CD8-positive, alpha-beta memory T cell (primary cell): ENCODE measurements at regions not wholly inside any gene's neighbourhood (a gene's known extent, or its start where the extent isn't known, plus 50 kb on each side); places are given as distances from the start of the nearest gene placed in this dataset.
A peak's percentile ranks its signal among the peaks of the same experiment; 100 is the strongest.

Experiments
- CTCF ChIA-PET: fragments of 350-600 bp; sonication (Branson Sonifier 250); formaldehyde crosslinking; loops from one replicate; lab custom pipeline; 2021; ENCODE audit warnings: antibody characterized with exemption; lab: Charles Lee
- POLR2A ChIA-PET: fragments of 350-600 bp; sonication (Branson Sonifier 250); formaldehyde crosslinking; loops from one replicate; lab custom pipeline; 2021; ENCODE audit warnings: antibody characterized with exemption; lab: Charles Lee
- DNase-seq, 5 donors: peaks; one replicate each; pipeline versions ENCODE4 v3.0.0 to v3.0.0-alpha.2; 2020 to 2022; ENCODE audit warnings: mixed read lengths in 1 of 5
- H3K27ac ChIP-seq: one replicate; pipeline ENCODE4 v1.7.0; 2013; ENCODE audit warnings: low read depth, mild to moderate bottlenecking, low read length, moderate library complexity
- H3K27me3 ChIP-seq: 2 replicates; pipeline ENCODE4 v1.7.0; 2013; ENCODE audit warnings: low read length, mild to moderate bottlenecking; ENCODE audit not compliant: insufficient read depth, poor library complexity, severe bottlenecking
- H3K36me3 ChIP-seq: 2 replicates; pipeline ENCODE4 v1.7.0; 2013; ENCODE audit warnings: mild to moderate bottlenecking, low read length, moderate library complexity; ENCODE audit not compliant: insufficient read depth
- H3K4me1 ChIP-seq: 2 replicates; pipeline ENCODE4 v1.7.0; 2013; ENCODE audit warnings: mild to moderate bottlenecking, low read length, moderate library complexity; ENCODE audit not compliant: insufficient read depth
- H3K4me3 ChIP-seq: 2 replicates; pipeline ENCODE4 v1.7.0; 2013; ENCODE audit warnings: mild to moderate bottlenecking, low read length
- H3K9me3 ChIP-seq: 2 replicates; pipeline ENCODE4 v1.7.0; 2013; ENCODE audit warnings: mild to moderate bottlenecking, low read length
- H3K27ac Mint-ChIP-seq, 8 donors: one replicate each; pipeline ENCODE4 v1.8.0; 2020 to 2021; ENCODE audit warnings: mixed read lengths in 8 of 8, mild to moderate bottlenecking in 6 of 8, inconsistent platforms in 3 of 8, moderate library complexity in 3 of 8
- H3K27me3 Mint-ChIP-seq, 2 donors: one replicate each; pipeline ENCODE4 v1.8.0; 2020 to 2021; ENCODE audit warnings: mixed read lengths in 2 of 2, mild to moderate bottlenecking in 1 of 2, moderate library complexity in 1 of 2
- H3K36me3 Mint-ChIP-seq, 3 donors: one replicate each; pipeline ENCODE4 v1.8.0; 2020 to 2021; ENCODE audit warnings: mixed read lengths in 3 of 3, inconsistent platforms in 1 of 3, mild to moderate bottlenecking in 1 of 3
- H3K4me1 Mint-ChIP-seq, 3 donors: one replicate each; pipeline ENCODE4 v1.8.0; 2020 to 2021; ENCODE audit warnings: mixed read lengths in 3 of 3, inconsistent platforms in 1 of 3, mild to moderate bottlenecking in 1 of 3
- H3K4me3 Mint-ChIP-seq, 7 donors: one replicate each; pipeline ENCODE4 v1.8.0; 2020 to 2021; ENCODE audit warnings: mixed read lengths in 7 of 7, mild to moderate bottlenecking in 6 of 7, moderate library complexity in 4 of 7, inconsistent platforms in 2 of 7
- H3K9me3 Mint-ChIP-seq, 5 donors: one replicate each; pipeline ENCODE4 v1.8.0; 2020 to 2022; ENCODE audit warnings: mixed read lengths in 5 of 5, mild to moderate bottlenecking in 3 of 5, moderate library complexity in 2 of 5, inconsistent platforms in 1 of 5

- no peaks in the 10 kb centered on the region for H3K4me1 ChIP-seq
- CTCF ChIA-PET = no interaction called here
- H3K4me1 Mint-ChIP-seq = peaks cover 0 to 6% (median 4%) of the 10 kb centered on the region in 3 donors
- H3K27me3 ChIP-seq = no peaks in the 10 kb centered on the region
- peaks cover 0 to 2% (median 0%) of the 10 kb centered on the region in 5 donors for H3K9me3 Mint-ChIP-seq
- POLR2A ChIA-PET = no interaction called here
- no peak for DNase-seq
- H3K27ac Mint-ChIP-seq = peak overlapping the region in 2 of 8 donors; percentile 16 to 49
- peaks cover 0 to 4% of the 10 kb centered on the region in 2 donors for H3K27me3 Mint-ChIP-seq
- H3K9me3 ChIP-seq = no peaks in the 10 kb centered on the region
- no peak overlapping the region for H3K4me3 ChIP-seq
- H3K4me3 Mint-ChIP-seq = no peak overlapping the region
- no peaks in the 10 kb centered on the region for H3K36me3 ChIP-seq
- peaks cover 0 to 6% (median 4%) of the 10 kb centered on the region in 3 donors for H3K36me3 Mint-ChIP-seq
- H3K27ac ChIP-seq = no peak overlapping the region
Measured at GRCh38 chr12:11968048-11968383, 102.7 kb upstream of the BCL2L14 start.

- CTCF ChIA-PET = no interaction called here
Measured at GRCh38 chr12:11968516-11968915, 102.2 kb upstream of the BCL2L14 start.

GRCh38 chr12:11969437-11970154 is 101.1 kb upstream of the BCL2L14 start:
- ChIA-PET CTCF (no interaction called here), POLR2A (no interaction called here)
- peaks cover 0 to 6% (median 4%) of the 10 kb centered on the region in 3 donors for H3K36me3 Mint-ChIP-seq
- DNase-seq = no peak
- no peak overlapping the region for H3K27ac Mint-ChIP-seq
- H3K36me3 ChIP-seq = no peaks in the 10 kb centered on the region
- H3K9me3 ChIP-seq = no peaks in the 10 kb centered on the region
- no peaks in the 10 kb centered on the region for H3K27me3 ChIP-seq
- H3K4me1 Mint-ChIP-seq = peaks cover 0 to 6% (median 4%) of the 10 kb centered on the region in 3 donors
- H3K4me3 Mint-ChIP-seq = no peak overlapping the region
- peaks cover 0 to 4% of the 10 kb centered on the region in 2 donors for H3K27me3 Mint-ChIP-seq
- H3K4me3 ChIP-seq = no peak overlapping the region
- H3K27ac ChIP-seq = no peak overlapping the region
- peaks cover 0 to 2% (median 0%) of the 10 kb centered on the region in 5 donors for H3K9me3 Mint-ChIP-seq
- H3K4me1 ChIP-seq = no peaks in the 10 kb centered on the region

More at GRCh38 chr12:11968516-11968915, 102.2 kb upstream of the BCL2L14 start:
- Mint-ChIP-seq H3K4me1 (peaks cover 0 to 6% (median 4%) of the 10 kb centered on the region in 3 donors), H3K27me3 (peaks cover 0 to 4% of the 10 kb centered on the region in 2 donors), H3K36me3 (peaks cover 0 to 6% (median 4%) of the 10 kb centered on the region in 3 donors), H3K27ac (peak overlapping the region in 1 of 8 donors; percentile 18), H3K9me3 (peaks cover 0 to 2% (median 0%) of the 10 kb centered on the region in 5 donors), H3K4me3 (no peak overlapping the region)
- Histone ChIP-seq H3K36me3 (no peaks in the 10 kb centered on the region), H3K4me3 (no peak overlapping the region), H3K27ac (no peak overlapping the region), H3K4me1 (no peaks in the 10 kb centered on the region), H3K9me3 (no peaks in the 10 kb centered on the region), H3K27me3 (no peaks in the 10 kb centered on the region)
- POLR2A ChIA-PET = no interaction called here
- no peak for DNase-seq

GRCh38 chr12:11970155-11970520 is 100.6 kb upstream of the BCL2L14 start:
- H3K36me3 ChIP-seq = no peaks in the 10 kb centered on the region
- no peaks in the 10 kb centered on the region for H3K4me1 ChIP-seq
- peaks cover 0 to 4% of the 10 kb centered on the region in 2 donors for H3K27me3 Mint-ChIP-seq
- DNase-seq = no peak
- no peak overlapping the region for H3K4me3 ChIP-seq
- no peaks in the 10 kb centered on the region for H3K27me3 ChIP-seq
- H3K4me1 Mint-ChIP-seq = peaks cover 0 to 6% (median 2%) of the 10 kb centered on the region in 3 donors
- no peak overlapping the region for H3K4me3 Mint-ChIP-seq
- no peaks in the 10 kb centered on the region for H3K9me3 ChIP-seq
- CTCF ChIA-PET = no interaction called here
- no peak overlapping the region for H3K27ac ChIP-seq
- peaks cover 0 to 6% (median 2%) of the 10 kb centered on the region in 3 donors for H3K36me3 Mint-ChIP-seq
- POLR2A ChIA-PET = no interaction called here
- H3K9me3 Mint-ChIP-seq = peaks cover 0 to 2% (median 0%) of the 10 kb centered on the region in 5 donors
- H3K27ac Mint-ChIP-seq = no peak overlapping the region

- no peak overlapping the region for H3K27ac ChIP-seq
Measured at GRCh38 chr12:11973396-11973795, 97.3 kb upstream of the BCL2L14 start.

GRCh38 chr12:11976005-11976404 is 94.7 kb upstream of the BCL2L14 start:
- Mint-ChIP-seq H3K27me3 (no peaks in the 10 kb centered on the region), H3K9me3 (peaks cover 0 to 2% (median 0%) of the 10 kb centered on the region in 5 donors), H3K4me1 (peaks cover 20 to 38% (median 29%) of the 10 kb centered on the region in 3 donors), H3K36me3 (no peaks in the 10 kb centered on the region), H3K27ac (no peak overlapping the region), H3K4me3 (no peak overlapping the region)
- Histone ChIP-seq H3K36me3 (no peaks in the 10 kb centered on the region), H3K9me3 (no peaks in the 10 kb centered on the region), H3K27ac (no peak overlapping the region), H3K4me1 (peaks cover 18% of the 10 kb centered on the region), H3K4me3 (no peak overlapping the region), H3K27me3 (no peaks in the 10 kb centered on the region)
- DNase-seq = no peak
- POLR2A ChIA-PET = no interaction called here
- CTCF ChIA-PET = no interaction called here

More at GRCh38 chr12:11973396-11973795, 97.3 kb upstream of the BCL2L14 start:
- no peaks in the 10 kb centered on the region for H3K27me3 ChIP-seq
- peaks cover 0 to 6% (median 0%) of the 10 kb centered on the region in 3 donors for H3K36me3 Mint-ChIP-seq
- POLR2A ChIA-PET = no interaction called here
- no peak overlapping the region for H3K4me3 Mint-ChIP-seq
- no peak overlapping the region for H3K4me3 ChIP-seq
- H3K4me1 Mint-ChIP-seq = peaks cover 2 to 13% (median 3%) of the 10 kb centered on the region in 3 donors
- CTCF ChIA-PET = interaction anchor here (1.4 kb wide), 1 partner anchor 12 kb away, joined by 3 read pairs; no protein-coding TSS in a partner anchor
- no peaks in the 10 kb centered on the region for H3K9me3 ChIP-seq
- no peak overlapping the region for H3K27ac Mint-ChIP-seq
- DNase-seq = no peak
- peaks cover 0 to 3% of the 10 kb centered on the region in 2 donors for H3K27me3 Mint-ChIP-seq
- H3K9me3 Mint-ChIP-seq = peaks cover 0 to 2% (median 0%) of the 10 kb centered on the region in 5 donors
- H3K36me3 ChIP-seq = no peaks in the 10 kb centered on the region
- H3K4me1 ChIP-seq = no peaks in the 10 kb centered on the region

GRCh38 chr12:11978726-11979384 is 91.9 kb upstream of the BCL2L14 start:
- Mint-ChIP-seq H3K36me3 (no peaks in the 10 kb centered on the region), H3K9me3 (no peaks in the 10 kb centered on the region), H3K4me1 (peaks cover 41 to 66% (median 57%) of the 10 kb centered on the region in 3 donors), H3K27ac (peak overlapping the region in 6 of 8 donors; percentile 43 to 99 (median 90)), H3K27me3 (no peaks in the 10 kb centered on the region), H3K4me3 (no peak overlapping the region)
- no peak for DNase-seq
- ChIA-PET POLR2A (interaction anchor here (0.5 kb wide), 1 partner anchor 15 kb away, joined by 6 read pairs; no protein-coding TSS in a partner anchor), CTCF (interaction anchor here (5.0 kb wide), 1 partner anchor 30 kb away, joined by 20 read pairs; no protein-coding TSS in a partner anchor)
- peaks cover 32% of the 10 kb centered on the region for H3K4me1 ChIP-seq
- H3K4me3 ChIP-seq = no peak overlapping the region
- H3K27me3 ChIP-seq = no peaks in the 10 kb centered on the region
- H3K36me3 ChIP-seq = no peaks in the 10 kb centered on the region
- no peaks in the 10 kb centered on the region for H3K9me3 ChIP-seq
- no peak overlapping the region for H3K27ac ChIP-seq

- Mint-ChIP-seq H3K27me3 (no peaks in the 10 kb centered on the region), H3K4me3 (peak overlapping the region in 5 of 7 donors; percentile 22 to 76 (median 58)), H3K9me3 (no peaks in the 10 kb centered on the region), H3K4me1 (peaks cover 41 to 71% (median 62%) of the 10 kb centered on the region in 3 donors), H3K36me3 (no peaks in the 10 kb centered on the region), H3K27ac (peak overlapping the region; percentile 55 to 99 (median 94))
- Histone ChIP-seq H3K36me3 (no peaks in the 10 kb centered on the region), H3K4me1 (peaks cover 32% of the 10 kb centered on the region), H3K27me3 (no peaks in the 10 kb centered on the region), H3K9me3 (no peaks in the 10 kb centered on the region), H3K27ac (no peak overlapping the region), H3K4me3 (no peak overlapping the region)
- ChIA-PET POLR2A (no interaction called here), CTCF (interaction anchor here (5.0 kb wide), 1 partner anchor 29 kb away, joined by 20 read pairs; no protein-coding TSS in a partner anchor)
- DNase-seq = no peak
Measured at GRCh38 chr12:11980115-11980514, 90.6 kb upstream of the BCL2L14 start.
